ENCODE measurements at regions not wholly inside any gene's neighbourhood (a gene's known extent, or its start where the extent isn't known, plus 50 kb on each side); places are given as distances from the start of the nearest gene placed in this dataset.

- no peaks in the 10 kb centered on the region for H3K36me3 ChIP-seq
- TF ChIP-seq POLR2A (IDR thresholded peaks at IDR 0.05) (no peak), POLR2AphosphoS5 (IDR thresholded peaks at IDR 0.05) (no peak)
- TF ChIP-seq, protein P1, sequence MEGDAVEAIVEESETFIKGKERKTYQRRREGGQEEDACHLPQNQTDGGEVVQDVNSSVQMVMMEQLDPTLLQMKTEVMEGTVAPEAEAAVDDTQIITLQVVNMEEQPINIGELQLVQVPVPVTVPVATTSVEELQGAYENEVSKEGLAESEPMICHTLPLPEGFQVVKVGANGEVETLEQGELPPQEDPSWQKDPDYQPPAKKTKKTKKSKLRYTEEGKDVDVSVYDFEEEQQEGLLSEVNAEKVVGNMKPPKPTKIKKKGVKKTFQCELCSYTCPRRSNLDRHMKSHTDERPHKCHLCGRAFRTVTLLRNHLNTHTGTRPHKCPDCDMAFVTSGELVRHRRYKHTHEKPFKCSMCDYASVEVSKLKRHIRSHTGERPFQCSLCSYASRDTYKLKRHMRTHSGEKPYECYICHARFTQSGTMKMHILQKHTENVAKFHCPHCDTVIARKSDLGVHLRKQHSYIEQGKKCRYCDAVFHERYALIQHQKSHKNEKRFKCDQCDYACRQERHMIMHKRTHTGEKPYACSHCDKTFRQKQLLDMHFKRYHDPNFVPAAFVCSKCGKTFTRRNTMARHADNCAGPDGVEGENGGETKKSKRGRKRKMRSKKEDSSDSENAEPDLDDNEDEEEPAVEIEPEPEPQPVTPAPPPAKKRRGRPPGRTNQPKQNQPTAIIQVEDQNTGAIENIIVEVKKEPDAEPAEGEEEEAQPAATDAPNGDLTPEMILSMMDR (IDR thresholded peaks at IDR 0.05) = no peak
- no peaks in the 10 kb centered on the region for H3K4me1 ChIP-seq (replicated peaks)
- no peak overlapping the region for H3K4me3 ChIP-seq
- no peak overlapping the region for H3K27ac ChIP-seq
- 83% methylated on average over 4 of the region's 4 CpGs for WGBS
- no peaks in the 10 kb centered on the region for H3K27me3 ChIP-seq (replicated peaks; ENCODE audit: insufficient read depth)
- no peak for DNase-seq (ENCODE audit: low spot score)
- intact Hi-C loops (cut with DNase I) = no loop called here
- H3K9me3 ChIP-seq = no peaks in the 10 kb centered on the region
These were observed 276.6 kb downstream of the RNF152 start for GRCh38 chr18:61616111-61616610.

- Histone ChIP-seq H3K4me1 (replicated peaks) (no peaks in the 10 kb centered on the region), H3K27ac (no peak overlapping the region), H3K9me3 (no peaks in the 10 kb centered on the region), H3K36me3 (no peaks in the 10 kb centered on the region), H3K4me3 (no peak overlapping the region), H3K27me3 (replicated peaks; ENCODE audit: insufficient read depth) (no peaks in the 10 kb centered on the region)
- DNase-seq (ENCODE audit: low spot score) = no peak
- intact Hi-C loops (cut with DNase I) = no loop called here
- no peak for TF ChIP-seq POLR2A (IDR thresholded peaks at IDR 0.05)
- TF ChIP-seq, protein P1 (IDR thresholded peaks at IDR 0.05) = peak in 1 of 4 experiments; percentile 16
- TF ChIP-seq POLR2AphosphoS5 (IDR thresholded peaks at IDR 0.05) = no peak
These were observed 279.3 kb downstream of the CDH20 start for GRCh38 chr18:61612517-61612916.

GRCh38 chr18:61609131-61609530 lies 275.9 kb downstream of the CDH20 start:
- Histone ChIP-seq H3K27ac (no peak overlapping the region), H3K4me3 (no peak overlapping the region), H3K4me1 (replicated peaks) (no peaks in the 10 kb centered on the region), H3K36me3 (no peaks in the 10 kb centered on the region), H3K27me3 (replicated peaks; ENCODE audit: insufficient read depth) (no peaks in the 10 kb centered on the region), H3K9me3 (no peaks in the 10 kb centered on the region)
- intact Hi-C loops (cut with DNase I) = no loop called here
- no peak for DNase-seq (ENCODE audit: low spot score)
- no peak for TF ChIP-seq POLR2A (IDR thresholded peaks at IDR 0.05)
- no peak for TF ChIP-seq POLR2AphosphoS5 (IDR thresholded peaks at IDR 0.05)
- TF ChIP-seq, protein P1 (IDR thresholded peaks at IDR 0.05) = no peak

- intact Hi-C loops (cut with DNase I) = no loop called here
- Histone ChIP-seq H3K36me3 (no peaks in the 10 kb centered on the region), H3K4me1 (replicated peaks) (no peaks in the 10 kb centered on the region), H3K9me3 (no peaks in the 10 kb centered on the region), H3K4me3 (no peak overlapping the region), H3K27ac (no peak overlapping the region), H3K27me3 (replicated peaks; ENCODE audit: insufficient read depth) (no peaks in the 10 kb centered on the region)
- DNase-seq (ENCODE audit: low spot score) = no peak
- 81% methylated on average over 1 of the region's 1 CpG for WGBS
- TF ChIP-seq POLR2AphosphoS5 (IDR thresholded peaks at IDR 0.05) (no peak), POLR2A (IDR thresholded peaks at IDR 0.05) (no peak)
- TF ChIP-seq, protein P1 (IDR thresholded peaks at IDR 0.05) = no peak
These were observed 275.1 kb downstream of the CDH20 start for GRCh38 chr18:61608316-61608715.

DNA sequence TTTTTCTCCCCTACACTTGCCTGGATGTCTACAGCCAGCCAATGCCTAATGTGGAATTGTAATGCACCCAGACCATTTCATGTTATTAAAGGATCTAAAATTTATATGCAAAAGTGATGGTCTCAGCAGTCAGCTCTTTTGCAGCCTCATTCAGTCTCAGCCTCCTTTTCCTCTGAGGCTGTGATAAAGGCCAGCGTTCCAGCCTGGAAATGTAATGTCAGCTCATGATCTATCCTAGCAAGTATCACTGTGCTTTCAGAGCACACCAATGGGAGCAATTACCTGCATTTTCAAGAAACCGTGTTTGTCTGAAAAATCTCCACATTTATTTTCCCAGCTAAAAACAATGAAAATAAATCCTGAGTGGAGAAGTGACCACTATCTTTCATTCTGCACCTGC lies 274.6 kb downstream of the CDH20 start:
- H3K27me3 ChIP-seq (replicated peaks; ENCODE audit: insufficient read depth) = no peaks in the 10 kb centered on the region
- no peaks in the 10 kb centered on the region for H3K36me3 ChIP-seq
- intact Hi-C loops (cut with DNase I) = no loop called here
- H3K4me1 ChIP-seq (replicated peaks) = no peaks in the 10 kb centered on the region
- H3K4me3 ChIP-seq = no peak overlapping the region
- TF ChIP-seq, protein P1 (IDR thresholded peaks at IDR 0.05) = no peak
- TF ChIP-seq POLR2AphosphoS5 (IDR thresholded peaks at IDR 0.05) = no peak
- no peak for TF ChIP-seq POLR2A (IDR thresholded peaks at IDR 0.05)
- no peaks in the 10 kb centered on the region for H3K9me3 ChIP-seq
- no peak for DNase-seq (ENCODE audit: low spot score)
- H3K27ac ChIP-seq = no peak overlapping the region
- 87% methylated on average over 2 of the region's 2 CpGs for WGBS

Data from prostate gland (tissue), 2 donors.